ENCODE measurements at regions not wholly inside any gene's neighbourhood (a gene's known extent, or its start where the extent isn't known, plus 50 kb on each side); places are given as distances from the start of the nearest gene placed in this dataset.

GRCh38 chr16:65441501-65441900 lies 319.6 kb upstream of the CDH11 start:
- in situ Hi-C loops (cut with HindIII; ENCODE audit: low sequenced_read_pairs): no loop called here
- H3K4me3 ChIP-seq (ENCODE audit: low read depth, low read length): no peak overlapping the region
- no peak for TF ChIP-seq CTCF (IDR thresholded peaks at IDR 0.05; ENCODE audit: low read depth, low read length, missing control alignments)
- DNase-seq (ENCODE audit: low read depth): no peak

GRCh38 chr16:65429504-65430181 lies 307.8 kb upstream of the CDH11 start:
- no peak for DNase-seq (ENCODE audit: low read depth)
- in situ Hi-C loops (cut with HindIII; ENCODE audit: low sequenced_read_pairs): no loop called here
- no peak overlapping the region for H3K4me3 ChIP-seq (ENCODE audit: low read depth, low read length)
- TF ChIP-seq CTCF (IDR thresholded peaks at IDR 0.05; ENCODE audit: low read depth, low read length, missing control alignments): no peak

- no peak overlapping the region for H3K4me3 ChIP-seq (ENCODE audit: low read depth, low read length)
- no peak for TF ChIP-seq CTCF (IDR thresholded peaks at IDR 0.05; ENCODE audit: low read depth, low read length, missing control alignments)
- in situ Hi-C loops (cut with HindIII; ENCODE audit: low sequenced_read_pairs): no loop called here
- DNase-seq (ENCODE audit: low read depth): no peak
These were observed 304.6 kb upstream of the CDH11 start for GRCh38 chr16:65426484-65426883.

- TF ChIP-seq CTCF (IDR thresholded peaks at IDR 0.05; ENCODE audit: low read depth, low read length, missing control alignments): no peak
- in situ Hi-C loops (cut with HindIII; ENCODE audit: low sequenced_read_pairs): no loop called here
- no peak for DNase-seq (ENCODE audit: low read depth)
- no peak overlapping the region for H3K4me3 ChIP-seq (ENCODE audit: low read depth, low read length)
These were observed 301.1 kb upstream of the CDH11 start for GRCh38 chr16:65422934-65423333.

- TF ChIP-seq CTCF (IDR thresholded peaks at IDR 0.05; ENCODE audit: low read depth, low read length, missing control alignments): no peak
- in situ Hi-C loops (cut with HindIII; ENCODE audit: low sequenced_read_pairs): no loop called here
- H3K4me3 ChIP-seq (ENCODE audit: low read depth, low read length): no peak overlapping the region
- no peak for DNase-seq (ENCODE audit: low read depth)
These were observed 299.7 kb upstream of the CDH11 start for GRCh38 chr16:65421596-65421995.

GRCh38 chr16:65418435-65418834 lies 296.6 kb upstream of the CDH11 start:
- H3K4me3 ChIP-seq (ENCODE audit: low read depth, low read length): no peak overlapping the region
- in situ Hi-C loops (cut with HindIII; ENCODE audit: low sequenced_read_pairs): no loop called here
- DNase-seq (ENCODE audit: low read depth): no peak
- no peak for TF ChIP-seq CTCF (IDR thresholded peaks at IDR 0.05; ENCODE audit: low read depth, low read length, missing control alignments)

All from astrocyte of the cerebellum (primary cell).